Uterus (tissue), 2 donors: ENCODE measurements at regions not wholly inside any gene's neighbourhood (a gene's known extent, or its start where the extent isn't known, plus 50 kb on each side); places are given as distances from the start of the nearest gene placed in this dataset.
"Not testable (repeated sequence)": the region's sequence is repeated elsewhere in the genome, so short reads cannot be mapped to it uniquely, and the experiment has no call there.

Source experiments
- CTCF ChIP-seq, 4 experiments: fragments of 200-600 bp in 2 of 4; fragments of 450-650 bp in 2 of 4; sonication (generic) in 2 of 4; IDR thresholded peaks; one replicate each; pipeline ENCODE4 v1.5.1; 2016 to 2019; ENCODE audit warnings: antibody characterized with exemption in 4 of 4, mild to moderate bottlenecking in 2 of 4, moderate library complexity in 1 of 4
- POLR2A ChIP-seq, 2 donors: fragments of 450-650 bp; IDR thresholded peaks; one replicate each; pipeline ENCODE4 v1.6.1; 2016; ENCODE audit warnings: antibody characterized with exemption in 2 of 2, mild to moderate bottlenecking in 1 of 2, moderate library complexity in 1 of 2

DNA sequence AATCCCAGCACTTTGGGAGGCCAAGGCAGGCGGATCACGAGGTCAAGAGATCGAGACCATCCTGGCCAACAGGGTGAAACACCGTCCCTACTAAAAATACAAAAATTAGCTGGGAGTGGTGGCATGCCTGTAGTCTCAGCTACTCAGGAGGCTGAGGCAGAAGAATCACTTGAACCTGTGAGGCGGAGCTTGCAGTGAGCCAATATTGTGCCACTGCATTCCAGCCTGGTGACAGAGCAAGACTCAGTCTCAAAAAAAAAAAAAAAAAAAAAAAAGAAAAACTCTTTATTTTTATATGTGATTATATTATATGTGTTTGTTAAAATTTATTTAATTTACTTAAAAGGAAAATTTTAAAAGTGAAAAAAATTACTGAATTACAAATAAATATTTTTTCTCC is 56.8 kb upstream of the RC3H1 start:
- not testable (repeated sequence) for TF ChIP-seq CTCF, POLR2A (IDR thresholded peaks at IDR 0.05)
